HG03558 (cell line): ENCODE measurements at regions not wholly inside any gene's neighbourhood (a gene's known extent, or its start where the extent isn't known, plus 50 kb on each side); places are given as distances from the start of the nearest gene placed in this dataset.
"Not testable (repeated sequence)": the region's sequence is repeated elsewhere in the genome, so short reads cannot be mapped to it uniquely, and the experiment has no call there.

Source experiments
- ATAC-seq: cut with Tn5 transposase; IDR thresholded peaks from one replicate; pipeline ENCODE4 v1.9.1; 2021; ENCODE audit warnings: moderate number of reproducible peaks; ENCODE audit not compliant: unreplicated experiment; ENCODE audit errors: extremely low read depth

DNA sequence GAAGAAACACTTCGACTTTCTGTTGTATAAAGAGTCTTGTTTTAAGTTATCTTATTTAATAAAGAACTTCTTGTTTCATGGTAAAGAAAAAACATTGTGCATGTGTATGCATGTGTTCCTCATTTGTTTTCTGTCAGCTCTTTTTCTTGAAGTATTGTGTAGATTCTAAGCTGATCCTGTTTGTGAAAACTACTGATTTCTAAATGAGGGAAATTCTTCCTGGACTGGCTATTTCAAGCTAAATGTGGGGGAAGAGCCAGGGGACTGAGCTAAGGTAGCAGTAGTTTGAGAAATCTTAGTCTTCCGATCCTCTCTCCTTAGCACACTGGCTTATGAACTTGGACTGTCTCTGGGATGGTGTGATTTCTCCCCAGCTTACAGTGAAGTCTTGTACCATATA, 56.4 kb upstream of the RBMS1 start:
- no peak for ATAC-seq

DNA sequence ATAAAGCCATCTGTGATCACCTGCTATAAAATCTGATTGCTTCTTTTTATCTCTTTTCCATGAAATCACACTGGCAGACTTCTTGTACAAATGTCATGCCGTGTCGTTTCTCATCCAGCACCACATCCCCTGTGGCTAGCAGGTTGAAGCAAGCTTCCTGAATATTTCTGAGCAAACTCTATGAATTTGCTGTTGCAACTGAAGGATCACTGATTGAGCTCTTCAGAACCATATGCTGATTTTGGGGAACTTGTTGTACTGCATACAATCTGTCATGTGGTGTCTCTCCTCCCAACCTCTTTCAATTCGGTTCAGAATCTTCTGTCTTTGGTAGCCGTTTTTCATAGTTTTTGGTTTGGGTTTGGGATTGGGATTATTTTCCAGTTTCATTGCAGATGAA, 57.7 kb upstream of the RBMS1 start:
- ATAC-seq = no peak

DNA sequence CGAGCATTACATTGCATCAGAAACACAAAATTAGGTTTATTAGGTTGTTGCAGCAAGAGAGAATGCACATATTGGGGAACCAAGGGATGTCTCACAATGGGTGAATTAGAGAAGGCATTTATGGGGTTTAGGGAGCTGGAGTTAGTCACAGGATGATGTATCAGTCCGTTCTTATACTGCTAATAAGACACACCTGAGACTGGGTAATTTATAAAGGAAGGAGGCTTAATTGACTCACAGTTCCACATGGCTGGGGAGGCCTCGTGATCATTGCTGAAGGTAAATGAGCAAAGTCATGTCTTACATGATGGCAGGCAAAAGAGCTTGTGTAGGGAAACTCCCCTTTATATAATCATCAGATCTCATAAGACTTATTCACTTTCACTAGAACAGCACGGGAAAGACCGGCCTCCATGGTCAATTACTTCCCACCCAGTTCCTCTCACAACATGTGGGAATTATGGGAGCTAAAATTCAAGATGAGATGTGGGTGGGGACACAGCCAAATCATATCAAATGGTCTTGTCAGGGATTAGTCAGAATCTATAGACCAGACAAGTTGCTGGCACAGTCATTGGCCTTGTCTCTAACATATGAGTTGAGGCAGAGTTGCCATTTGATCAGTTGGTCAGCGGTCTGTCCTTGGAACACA, 61.9 kb upstream of the RBMS1 start:
- no peak for ATAC-seq

DNA sequence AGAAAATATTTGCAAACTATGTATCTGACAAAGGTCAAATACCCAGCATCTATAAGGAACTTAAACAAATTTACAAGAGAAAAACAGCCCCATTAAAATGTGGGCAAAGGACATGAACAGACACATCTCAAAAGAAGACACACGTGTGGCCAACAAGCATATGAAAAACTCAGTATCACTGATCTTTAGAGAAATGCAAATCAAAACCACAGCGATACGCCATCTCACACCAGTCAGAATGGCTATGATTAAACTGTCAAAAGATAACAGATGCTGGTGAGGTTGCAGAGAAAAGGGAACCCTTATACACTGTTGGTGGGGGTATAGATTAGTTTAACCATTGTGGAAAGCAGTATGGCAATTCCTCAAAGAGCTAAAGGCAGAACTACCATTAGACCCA, 64.3 kb upstream of the RBMS1 start:
- ATAC-seq = no peak

DNA sequence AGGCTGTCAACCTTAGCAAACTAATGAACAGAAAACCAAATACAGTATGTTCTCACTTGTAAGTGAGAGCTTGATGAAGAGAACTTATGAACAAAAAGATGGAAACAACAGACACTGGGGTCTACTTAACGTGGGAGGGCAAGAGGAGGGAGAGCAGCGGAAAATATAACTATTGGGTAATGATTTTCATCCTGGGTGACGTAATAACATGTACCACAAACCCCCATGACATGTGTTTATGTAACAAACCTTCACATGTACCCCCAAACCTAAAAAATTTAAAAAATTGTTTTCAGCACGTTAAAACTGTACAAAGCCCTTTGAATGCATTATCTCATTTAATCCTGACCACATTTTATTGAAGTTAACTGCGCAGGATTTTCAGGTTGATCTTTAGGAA, 64.9 kb upstream of the RBMS1 start:
- ATAC-seq = no peak

DNA sequence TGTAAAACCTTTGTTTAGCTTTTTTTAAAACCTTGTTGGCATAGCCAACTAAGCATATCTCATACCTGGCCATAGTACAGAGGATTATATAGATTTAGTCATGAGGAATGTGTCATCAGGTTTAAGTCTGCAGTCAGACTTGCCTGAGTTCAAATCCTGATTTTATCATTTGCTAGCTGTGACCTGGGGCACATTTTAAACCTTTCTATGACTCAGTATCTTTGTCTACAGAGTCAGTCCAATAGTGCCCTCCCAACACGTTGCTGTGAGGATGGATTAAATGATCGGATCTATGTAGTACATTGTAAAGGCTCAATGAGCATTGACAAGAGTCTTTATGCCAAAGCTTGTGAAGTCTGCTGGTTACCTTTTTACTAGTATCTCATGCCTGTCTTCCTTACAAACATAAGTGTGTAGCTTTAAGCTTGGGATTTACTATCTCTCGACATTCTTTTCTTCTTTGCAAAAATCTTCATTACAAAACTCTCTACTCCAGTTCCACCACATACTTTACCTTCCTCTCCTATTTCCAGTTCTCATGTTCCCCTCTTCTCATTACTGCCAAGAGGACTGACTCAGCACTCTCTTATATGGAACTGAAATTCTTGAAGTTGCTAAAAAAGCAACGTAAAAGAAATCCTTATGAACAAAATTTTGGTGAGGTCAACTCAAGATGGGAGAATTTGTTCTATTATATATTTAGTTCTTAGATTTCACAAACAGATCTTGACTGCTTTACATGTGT, 68.1 kb upstream of the RBMS1 start:
- no peak for ATAC-seq

DNA sequence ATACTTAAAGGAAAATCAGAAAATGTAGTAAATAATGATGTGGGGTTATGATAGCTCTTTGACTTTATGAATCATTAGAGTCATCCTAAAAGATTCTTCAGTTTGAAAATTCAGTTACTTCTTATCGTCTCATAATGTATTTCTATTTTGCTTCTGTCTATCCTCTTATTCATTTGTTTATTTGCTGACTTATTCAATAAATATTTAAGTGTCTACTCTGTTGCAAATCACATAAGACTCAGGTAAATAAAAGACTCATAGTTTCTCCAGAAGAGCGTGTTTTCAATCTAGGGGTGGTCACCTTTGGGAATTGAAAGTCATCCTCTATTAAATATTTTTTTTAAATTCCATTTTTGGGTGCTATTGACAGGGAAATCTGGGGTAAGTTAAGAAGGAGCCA, 69.1 kb upstream of the RBMS1 start:
- no peak for ATAC-seq

DNA sequence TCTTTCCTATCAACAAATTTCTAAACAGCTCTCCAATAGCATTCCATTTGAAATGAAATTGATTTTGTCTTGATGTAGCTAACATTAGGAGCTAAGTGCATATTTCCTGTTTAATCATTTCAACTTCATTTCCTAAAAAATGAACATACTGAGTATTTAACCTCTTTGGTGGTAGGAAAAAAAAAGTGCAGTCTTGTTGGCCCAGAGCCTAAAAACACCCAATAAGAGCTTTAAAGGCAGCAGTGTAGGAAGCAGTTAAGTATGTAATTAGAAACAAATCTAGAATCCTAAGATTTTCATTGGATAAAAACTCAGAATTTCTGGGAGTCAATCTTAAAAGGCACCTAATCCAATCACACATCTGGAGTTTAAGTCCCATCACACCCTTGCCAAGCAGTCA, 71.0 kb upstream of the RBMS1 start:
- ATAC-seq = no peak

DNA sequence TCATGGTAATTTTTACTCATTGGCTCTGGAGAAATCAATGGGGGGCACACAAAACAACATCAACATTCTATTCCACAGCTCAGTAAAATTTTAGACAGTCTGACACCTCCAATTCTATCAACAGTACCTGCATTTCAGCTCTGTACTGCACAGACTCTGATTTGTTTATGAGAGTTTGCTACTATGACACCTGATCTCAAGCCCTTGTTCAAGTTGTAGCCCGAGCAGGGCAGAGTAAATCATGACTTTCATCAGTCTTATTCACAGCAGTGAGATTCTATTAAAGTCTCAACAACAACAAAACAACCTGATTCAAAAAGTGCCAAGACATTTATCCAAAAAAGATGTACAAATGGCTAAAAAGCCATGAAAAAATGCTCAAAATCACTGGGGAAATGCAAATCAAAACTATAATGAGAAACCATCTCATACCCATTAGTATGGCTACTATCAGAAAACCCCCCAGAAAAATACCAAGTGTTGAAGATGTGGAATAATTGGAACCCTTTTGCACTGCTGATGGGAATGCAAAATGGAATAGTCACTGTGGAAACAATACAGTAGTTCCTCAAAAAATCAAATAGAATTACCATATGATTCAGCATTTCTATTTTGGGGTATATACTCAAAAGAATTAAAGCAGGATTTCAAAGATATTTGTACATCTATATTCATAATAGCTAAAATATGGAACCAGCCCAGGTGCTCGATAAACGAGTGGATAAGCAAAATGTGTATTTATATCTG, 71.7 kb upstream of the RBMS1 start:
- no peak for ATAC-seq

DNA sequence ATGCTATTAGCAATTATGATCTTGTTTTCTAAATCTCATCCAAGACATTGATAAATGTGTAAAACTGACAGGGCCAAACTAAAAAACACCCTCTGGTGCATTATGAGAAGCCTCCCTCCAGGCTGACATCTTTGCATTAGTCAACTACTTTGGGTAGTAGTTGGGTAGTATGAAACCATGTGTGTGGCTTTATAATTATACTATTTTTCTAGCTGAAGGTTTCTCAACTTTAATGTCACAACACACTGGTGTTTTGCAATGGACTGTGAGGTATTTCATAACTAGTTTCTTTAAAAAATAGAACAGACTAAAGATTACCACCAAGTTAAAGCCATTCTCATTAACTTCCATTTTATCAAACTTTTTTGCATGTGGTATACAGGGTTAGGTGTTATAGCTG, 73.1 kb upstream of the RBMS1 start:
- ATAC-seq = no peak

DNA sequence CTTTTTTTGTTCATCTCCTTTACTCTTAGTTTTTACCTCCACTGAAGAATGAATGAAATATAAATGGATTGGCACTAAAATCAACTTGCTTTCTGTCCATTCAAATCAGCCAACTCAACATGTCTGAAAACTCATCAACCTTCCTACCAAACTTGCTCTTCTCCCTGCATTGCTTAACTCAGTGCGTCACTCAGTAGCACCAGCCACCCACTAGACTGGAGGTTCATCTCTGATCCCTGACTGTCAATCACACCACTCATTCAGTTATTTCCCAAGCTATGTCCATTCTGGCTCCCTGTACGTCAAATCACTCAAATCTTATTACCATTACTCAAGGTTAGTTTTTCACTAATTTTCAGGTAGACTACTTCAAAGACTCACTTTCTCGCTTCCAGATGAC, 75.2 kb upstream of the RBMS1 start:
- no peak for ATAC-seq

DNA sequence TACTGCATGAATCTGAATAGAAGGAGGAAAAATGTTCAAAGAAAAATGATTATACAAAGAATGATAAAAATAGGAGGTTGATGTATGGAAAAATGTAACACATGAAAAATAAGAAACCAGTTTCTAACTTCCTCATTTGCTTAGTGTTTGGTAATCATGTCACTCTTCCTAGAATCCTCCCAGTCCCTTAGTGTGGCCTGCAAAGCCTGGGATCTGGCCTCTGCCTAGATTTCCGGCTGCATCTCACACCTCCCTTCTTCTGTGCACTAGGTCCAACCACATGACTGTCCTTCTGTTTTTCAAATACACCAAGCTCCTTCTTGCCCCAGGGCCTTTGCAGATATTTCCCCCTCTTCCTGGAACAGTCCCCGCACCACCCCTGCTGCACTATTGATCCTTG, 76.8 kb upstream of the RBMS1 start:
- ATAC-seq = no peak

DNA sequence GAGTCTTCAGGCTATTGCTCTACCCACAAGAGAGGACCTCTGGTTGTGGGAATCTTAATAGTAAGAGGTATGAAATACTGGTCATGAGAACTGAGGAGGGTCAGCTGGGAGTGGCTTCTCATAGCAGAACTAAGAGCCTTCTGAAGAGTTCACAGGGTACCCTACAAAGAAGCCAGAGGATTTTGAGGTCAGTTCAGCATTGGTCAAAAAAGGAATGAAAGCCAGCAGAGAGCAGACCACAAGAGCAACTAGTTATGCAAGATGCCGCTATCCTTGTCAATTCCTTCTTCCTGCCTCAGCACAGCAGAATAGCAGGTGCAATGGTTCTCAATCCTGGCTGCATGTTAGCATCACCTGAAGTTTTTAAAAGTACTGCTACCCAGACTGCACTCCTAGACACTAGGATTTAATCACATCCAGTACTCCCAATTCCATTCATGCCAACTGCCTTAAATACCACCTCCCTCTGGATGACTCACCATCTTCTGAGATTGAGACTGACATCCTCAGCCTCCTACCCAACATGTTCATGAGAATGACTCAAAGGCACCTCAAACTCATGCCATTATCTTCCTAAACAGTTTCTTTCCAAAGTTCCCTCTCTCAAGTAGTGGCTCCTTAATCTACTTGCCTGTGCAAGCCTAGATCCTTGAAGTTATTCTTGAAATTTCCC, 81.0 kb upstream of the RBMS1 start:
- ATAC-seq = no peak

DNA sequence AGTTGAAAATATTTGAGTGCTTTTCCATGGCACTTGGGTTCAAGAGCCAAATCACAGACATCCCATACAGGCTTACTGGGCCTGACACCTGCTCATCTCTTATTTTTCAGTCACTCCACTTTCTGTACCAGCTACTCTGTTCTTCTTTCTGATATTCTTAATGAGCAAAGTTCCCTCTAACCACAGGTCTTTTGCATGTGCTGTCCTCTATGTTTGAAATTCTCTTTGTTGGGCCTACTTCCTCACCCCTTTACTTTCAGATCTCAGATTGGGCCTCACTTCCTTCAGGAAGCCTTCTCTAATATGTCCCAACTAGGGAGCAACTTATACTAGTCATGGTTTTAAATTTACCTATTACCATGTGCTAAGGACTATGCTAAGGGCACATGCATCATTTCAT, 81.8 kb upstream of the RBMS1 start:
- ATAC-seq = no peak

DNA sequence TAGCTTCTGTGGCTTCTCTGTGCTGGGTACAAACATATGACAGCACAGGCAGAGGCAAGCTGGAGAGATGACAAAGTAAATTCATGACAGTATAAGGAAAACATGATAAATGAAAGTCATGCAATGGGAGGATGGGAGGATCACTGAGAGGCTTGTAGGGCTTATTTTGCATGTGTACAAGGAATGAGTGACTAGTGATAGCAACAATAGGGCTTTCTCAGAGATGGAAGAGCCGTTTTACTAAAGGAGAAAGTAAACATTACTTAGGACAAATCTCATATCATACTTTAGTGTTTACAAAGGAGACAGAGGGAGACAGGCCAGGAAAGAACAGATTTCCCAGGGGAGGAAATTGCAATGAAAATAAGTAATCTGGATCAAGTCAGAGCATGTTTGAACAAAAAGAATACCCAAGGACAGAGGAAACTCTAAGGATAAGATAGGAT, 82.5 kb upstream of the RBMS1 start:
- ATAC-seq = no peak

DNA sequence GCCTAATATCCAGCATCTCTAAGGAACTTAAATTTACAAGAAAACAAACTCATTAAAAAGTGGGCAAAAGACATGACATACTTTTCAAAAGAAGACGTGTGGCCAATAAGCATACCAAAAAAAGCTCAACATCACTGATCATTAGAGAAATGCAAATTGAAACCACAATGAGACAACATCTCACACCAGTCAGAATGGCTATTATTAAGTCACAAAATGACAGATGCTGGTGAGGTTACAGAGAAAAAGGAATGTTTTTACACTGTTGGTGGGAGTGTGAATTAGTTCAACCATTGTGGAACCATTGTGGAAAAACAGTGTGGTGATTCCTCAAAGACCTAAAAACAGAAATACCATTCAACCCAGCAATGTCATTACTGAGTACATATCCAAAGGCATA, 83.5 kb upstream of the RBMS1 start:
- ATAC-seq = not testable (repeated sequence)

DNA sequence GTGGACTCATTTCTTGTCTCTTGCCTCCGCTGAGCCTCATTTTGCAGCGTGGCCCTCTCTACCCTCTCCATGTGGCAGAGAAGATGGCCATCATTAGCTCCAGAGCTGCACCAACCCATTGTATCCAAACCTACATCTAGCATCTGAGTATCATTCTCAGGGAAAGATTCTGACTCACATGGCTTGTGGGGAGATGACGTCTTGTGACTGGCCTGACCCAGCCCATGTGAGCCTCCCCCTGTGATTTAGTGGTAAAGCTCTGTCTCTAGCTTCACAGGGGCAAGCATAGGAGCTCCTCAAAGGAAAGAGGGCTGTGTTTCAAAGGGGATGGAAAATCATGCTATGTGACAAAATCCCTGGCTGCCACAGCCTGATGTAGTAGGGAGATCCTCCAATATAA, 87.4 kb upstream of the RBMS1 start:
- ATAC-seq = no peak

DNA sequence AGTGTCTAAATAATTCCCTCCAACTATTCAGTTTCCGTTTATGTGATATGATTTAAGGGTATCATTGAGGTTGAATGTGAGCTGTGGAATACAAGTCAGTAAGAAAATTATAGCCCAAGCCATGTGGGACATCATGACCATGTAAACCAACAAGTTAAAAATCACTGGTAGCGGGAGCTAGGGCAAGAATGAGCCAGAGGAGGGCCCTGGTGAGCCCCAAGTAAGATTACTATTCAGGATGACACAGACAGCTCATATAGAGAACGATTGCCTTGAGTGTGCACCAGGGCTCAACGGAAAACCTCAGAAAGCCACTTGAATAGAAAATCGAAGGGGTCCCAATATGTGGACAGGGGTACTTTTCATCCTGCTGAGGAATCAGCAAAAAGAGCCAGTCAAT, 87.8 kb upstream of the RBMS1 start:
- no peak for ATAC-seq

DNA sequence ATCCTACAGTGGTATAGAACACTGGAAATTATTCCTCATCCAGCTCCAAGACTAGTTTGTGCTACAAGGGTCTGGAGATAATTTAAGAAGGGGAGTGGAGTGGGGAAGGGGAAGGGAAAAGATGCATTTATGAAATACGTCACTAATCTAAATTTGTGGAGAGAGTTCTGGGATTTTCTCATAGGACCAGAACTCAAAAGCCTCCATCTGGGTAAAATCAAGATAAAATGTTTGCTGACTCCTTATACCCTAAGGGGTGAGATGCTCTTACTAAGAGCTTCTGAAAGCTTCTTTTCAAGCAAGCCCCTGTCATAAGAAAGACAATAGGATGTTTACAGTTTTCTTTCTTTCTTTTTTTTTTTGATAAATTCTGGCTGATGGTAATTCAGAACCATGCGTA, 88.5 kb upstream of the RBMS1 start:
- ATAC-seq = no peak

DNA sequence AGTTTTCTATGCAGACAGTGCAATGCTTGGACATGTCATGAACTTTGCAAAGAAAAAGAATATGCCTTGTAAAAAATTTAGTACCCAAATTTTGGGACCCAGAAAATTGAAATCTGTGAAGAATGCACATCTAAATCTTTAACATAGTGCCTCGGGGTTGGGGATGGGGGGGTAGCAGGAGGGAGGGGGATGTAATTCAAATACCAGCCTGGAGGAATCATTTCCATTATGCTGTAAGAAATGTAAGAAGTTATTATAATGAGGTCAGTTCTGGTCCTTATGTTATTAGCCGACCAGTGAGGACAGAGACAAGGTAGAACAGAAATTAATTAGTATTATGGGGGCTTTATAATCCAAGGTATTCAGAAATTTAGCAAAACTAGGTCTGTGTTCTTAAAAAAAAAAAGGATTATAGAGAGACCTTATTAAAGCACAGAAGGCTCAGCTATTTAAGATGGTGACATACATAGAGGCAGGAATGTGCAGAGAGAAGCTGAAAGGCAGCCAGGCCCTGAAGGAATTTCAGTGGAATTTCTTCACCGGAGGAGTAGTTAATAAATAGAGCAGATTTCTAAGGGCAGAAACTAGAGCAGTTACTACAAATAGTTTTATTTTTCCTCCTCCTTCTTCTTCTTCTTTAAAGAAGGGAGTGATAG, 89.0 kb upstream of the RBMS1 start:
- ATAC-seq = no peak
